Brain microvascular endothelial cell (primary cell): ENCODE measurements at regions not wholly inside any gene's neighbourhood (a gene's known extent, or its start where the extent isn't known, plus 50 kb on each side); places are given as distances from the start of the nearest gene placed in this dataset.

Experiments used
- DNase-seq: peaks from one replicate; pipeline ENCODE4 v3.0.0-alpha.2; 2020
- H3K27ac ChIP-seq: fragments of 250-450 bp; sonication (Bioruptor Pico); 2 replicates; pipeline ENCODE4 v1.5.1; 2020; ENCODE audit warnings: mild to moderate bottlenecking, moderate library complexity
- H3K27me3 ChIP-seq: fragments of 250-450 bp; sonication (Bioruptor Pico); replicated peaks from 2 replicates; pipeline ENCODE4 v1.5.1; 2020; ENCODE audit warnings: mild to moderate bottlenecking
- H3K36me3 ChIP-seq: fragments of 250-450 bp; sonication (Bioruptor Pico); replicated peaks from 2 replicates; pipeline ENCODE4 v1.5.1; 2020; ENCODE audit warnings: mild to moderate bottlenecking
- H3K4me3 ChIP-seq: 2 replicates; pipeline ENCODE4 v1.5.1; 2011; ENCODE audit warnings: low read depth, mild to moderate bottlenecking, control low read depth, low read length, moderate library complexity
- CTCF ChIP-seq: IDR thresholded peaks from 2 replicates; pipeline ENCODE4 v1.5.1; 2011; ENCODE audit warnings: low read depth, mild to moderate bottlenecking, moderate library complexity, low read length, control low read depth, inconsistent platforms; ENCODE audit errors: missing control alignments
- in situ Hi-C: cut with HindIII; loops from 2 replicates; pipeline ENCODE4 v1.10.0; 2017; ENCODE audit warnings: low sequenced_read_pairs, low pct_ligation_motif_present

- Histone ChIP-seq H3K36me3 (no peaks in the 10 kb centered on the region), H3K4me3 (no peak overlapping the region), H3K27ac (no peak overlapping the region), H3K27me3 (no peaks in the 10 kb centered on the region)
- in situ Hi-C loops: no loop called here
- DNase-seq: no peak
- TF ChIP-seq CTCF: no peak
Measured at GRCh38 chr6:103080497-103080896, 1687.0 kb downstream of the GRIK2 start.

GRCh38 chr6:103079867-103080266 is 1686.4 kb downstream of the GRIK2 start:
- no peaks in the 10 kb centered on the region for H3K36me3 ChIP-seq
- H3K4me3 ChIP-seq: no peak overlapping the region
- no peak overlapping the region for H3K27ac ChIP-seq
- in situ Hi-C loops: no loop called here
- no peak for DNase-seq
- no peaks in the 10 kb centered on the region for H3K27me3 ChIP-seq
- TF ChIP-seq CTCF: no peak

- in situ Hi-C loops: no loop called here
- TF ChIP-seq CTCF: no peak
- Histone ChIP-seq H3K36me3 (no peaks in the 10 kb centered on the region), H3K27ac (no peak overlapping the region), H3K4me3 (no peak overlapping the region), H3K27me3 (no peaks in the 10 kb centered on the region)
- no peak for DNase-seq
Measured at GRCh38 chr6:103062136-103062535, 1668.6 kb downstream of the GRIK2 start.

- DNase-seq: no peak
- no peak for TF ChIP-seq CTCF
- Histone ChIP-seq H3K36me3 (no peaks in the 10 kb centered on the region), H3K27ac (no peak overlapping the region), H3K27me3 (no peaks in the 10 kb centered on the region), H3K4me3 (no peak overlapping the region)
- in situ Hi-C loops: no loop called here
Measured at GRCh38 chr6:103047567-103047966, 1654.1 kb downstream of the GRIK2 start.

- in situ Hi-C loops: no loop called here
Measured at GRCh38 chr6:103042336-103042735, 1648.8 kb downstream of the GRIK2 start.

More at GRCh38 chr6:103042336-103042735, 1648.8 kb downstream of the GRIK2 start:
- Histone ChIP-seq H3K27ac (no peak overlapping the region), H3K27me3 (no peaks in the 10 kb centered on the region), H3K36me3 (no peaks in the 10 kb centered on the region), H3K4me3 (no peak overlapping the region)
- no peak for DNase-seq
- no peak for TF ChIP-seq CTCF
